Ovary (tissue), 3 donors: ENCODE measurements at regions not wholly inside any gene's neighbourhood (a gene's known extent, or its start where the extent isn't known, plus 50 kb on each side); places are given as distances from the start of the nearest gene placed in this dataset.

ENCODE experiments used
- EP300 ChIP-seq: sonication (generic); formaldehyde crosslinking; IDR thresholded peaks from one replicate; pipeline ENCODE4 v1.6.1; 2017; ENCODE audit warnings: antibody characterized with exemption
- POLR2A ChIP-seq: fragments of 450-650 bp; IDR thresholded peaks from one replicate; pipeline ENCODE4 v1.6.1; 2017; ENCODE audit warnings: antibody characterized with exemption, mild to moderate bottlenecking, moderate library complexity
- TF ChIP-seq, protein P1 (sequence below), 3 donors: fragments of 450-650 bp in 2 of 3; fragments of 200-600 bp in 1 of 3; IDR thresholded peaks; one replicate each; pipeline versions ENCODE4 v1.5.1 to v1.8.0; 2016 to 2022; ENCODE audit warnings: antibody characterized with exemption in 3 of 3, mild to moderate bottlenecking in 1 of 3
- donor health status: DM: no; HTN: no; CAD: no.

DNA sequence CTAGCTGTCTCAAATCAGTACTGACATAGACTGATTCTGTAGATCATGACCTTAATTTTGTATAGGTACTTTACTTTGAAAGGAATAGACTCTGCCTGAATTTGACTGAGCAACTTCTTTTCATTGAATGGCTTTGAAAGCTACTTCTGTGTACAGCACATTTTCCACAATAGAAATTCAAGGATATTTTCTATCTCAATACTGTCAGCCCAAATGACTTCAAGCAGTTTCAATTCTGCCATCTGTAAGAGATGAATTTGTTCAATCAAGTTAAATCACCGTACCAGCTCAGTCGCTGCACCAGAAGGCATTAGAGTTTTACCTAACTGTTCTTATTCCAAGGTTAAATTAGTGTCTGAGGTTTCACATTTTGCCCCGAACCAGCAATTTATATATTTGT lies 107.0 kb upstream of the EYS start:
- TF ChIP-seq, protein P1, sequence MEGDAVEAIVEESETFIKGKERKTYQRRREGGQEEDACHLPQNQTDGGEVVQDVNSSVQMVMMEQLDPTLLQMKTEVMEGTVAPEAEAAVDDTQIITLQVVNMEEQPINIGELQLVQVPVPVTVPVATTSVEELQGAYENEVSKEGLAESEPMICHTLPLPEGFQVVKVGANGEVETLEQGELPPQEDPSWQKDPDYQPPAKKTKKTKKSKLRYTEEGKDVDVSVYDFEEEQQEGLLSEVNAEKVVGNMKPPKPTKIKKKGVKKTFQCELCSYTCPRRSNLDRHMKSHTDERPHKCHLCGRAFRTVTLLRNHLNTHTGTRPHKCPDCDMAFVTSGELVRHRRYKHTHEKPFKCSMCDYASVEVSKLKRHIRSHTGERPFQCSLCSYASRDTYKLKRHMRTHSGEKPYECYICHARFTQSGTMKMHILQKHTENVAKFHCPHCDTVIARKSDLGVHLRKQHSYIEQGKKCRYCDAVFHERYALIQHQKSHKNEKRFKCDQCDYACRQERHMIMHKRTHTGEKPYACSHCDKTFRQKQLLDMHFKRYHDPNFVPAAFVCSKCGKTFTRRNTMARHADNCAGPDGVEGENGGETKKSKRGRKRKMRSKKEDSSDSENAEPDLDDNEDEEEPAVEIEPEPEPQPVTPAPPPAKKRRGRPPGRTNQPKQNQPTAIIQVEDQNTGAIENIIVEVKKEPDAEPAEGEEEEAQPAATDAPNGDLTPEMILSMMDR (IDR thresholded peaks at IDR 0.05) = no peak
- TF ChIP-seq POLR2A (no peak), EP300 (no peak)
